ENCODE measurements at regions not wholly inside any gene's neighbourhood (a gene's known extent, or its start where the extent isn't known, plus 50 kb on each side); places are given as distances from the start of the nearest gene placed in this dataset.

DNA sequence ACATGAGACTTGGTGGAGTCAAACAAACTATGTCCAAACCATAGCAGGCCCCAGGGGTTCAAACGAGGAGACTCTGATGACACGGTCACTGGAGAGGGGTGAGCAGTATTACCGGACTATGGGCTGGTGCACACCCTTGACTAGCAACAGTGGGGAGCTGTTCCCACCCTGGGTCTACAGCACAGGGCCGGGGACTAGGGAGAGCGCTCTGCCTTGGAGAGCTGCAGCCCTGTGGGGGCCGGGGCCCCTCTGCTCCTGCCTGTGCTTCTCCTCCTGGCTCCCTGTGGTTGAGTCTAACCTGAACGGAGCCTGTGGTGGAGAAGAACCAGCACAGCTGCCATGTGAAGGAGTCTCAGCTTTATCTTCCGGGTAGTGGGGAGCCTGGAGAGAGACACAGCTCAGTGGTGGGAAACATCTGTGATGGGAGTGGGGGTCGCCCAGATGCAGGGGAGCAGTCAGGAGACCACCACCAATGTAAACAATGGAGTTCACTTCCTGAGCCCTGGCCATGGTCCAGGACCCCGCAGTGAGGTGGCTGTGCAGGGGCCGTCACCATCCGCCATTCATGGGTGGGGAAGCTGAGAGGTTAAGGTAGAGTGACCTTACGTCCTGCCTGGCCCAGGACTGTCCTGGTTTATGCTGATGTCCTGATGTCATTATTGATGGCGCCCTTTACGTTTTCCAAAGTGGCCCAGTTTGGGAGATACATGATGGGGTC, 195.7 kb upstream of the TWIST2 start:
- TF ChIP-seq YY1 (IDR thresholded peaks at IDR 0.05; ENCODE audit: low read depth) (no peak), ZBTB7A (IDR thresholded peaks at IDR 0.05; ENCODE audit: low read depth) (no peak), TEAD4 (IDR thresholded peaks at IDR 0.05) (no peak), TCF12 (IDR thresholded peaks at IDR 0.05; ENCODE audit: low read depth) (no peak), CREB1 (IDR thresholded peaks at IDR 0.05; ENCODE audit: low read depth) (no peak), CEBPB (IDR thresholded peaks at IDR 0.05) (no peak), EGR1 (IDR thresholded peaks at IDR 0.05) (no peak), EP300 (IDR thresholded peaks at IDR 0.05; ENCODE audit: borderline replicate concordance) (no peak), RAD21 (IDR thresholded peaks at IDR 0.05; ENCODE audit: low read depth) (no peak), NFIC (IDR thresholded peaks at IDR 0.05) (no peak), FOXM1 (IDR thresholded peaks at IDR 0.05; ENCODE audit: borderline replicate concordance, low read depth) (no peak), TAF1 (IDR thresholded peaks at IDR 0.05; ENCODE audit: low read depth) (no peak)
- TF ChIP-seq, protein P1, sequence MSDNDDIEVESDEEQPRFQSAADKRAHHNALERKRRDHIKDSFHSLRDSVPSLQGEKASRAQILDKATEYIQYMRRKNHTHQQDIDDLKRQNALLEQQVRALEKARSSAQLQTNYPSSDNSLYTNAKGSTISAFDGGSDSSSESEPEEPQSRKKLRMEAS (IDR thresholded peaks at IDR 0.05), result no peak
- TF ChIP-seq, protein P2, sequence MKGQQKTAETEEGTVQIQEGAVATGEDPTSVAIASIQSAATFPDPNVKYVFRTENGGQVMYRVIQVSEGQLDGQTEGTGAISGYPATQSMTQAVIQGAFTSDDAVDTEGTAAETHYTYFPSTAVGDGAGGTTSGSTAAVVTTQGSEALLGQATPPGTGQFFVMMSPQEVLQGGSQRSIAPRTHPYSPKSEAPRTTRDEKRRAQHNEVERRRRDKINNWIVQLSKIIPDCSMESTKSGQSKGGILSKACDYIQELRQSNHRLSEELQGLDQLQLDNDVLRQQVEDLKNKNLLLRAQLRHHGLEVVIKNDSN (IDR thresholded peaks at IDR 0.05), result no peak
- TF ChIP-seq, protein P3, sequence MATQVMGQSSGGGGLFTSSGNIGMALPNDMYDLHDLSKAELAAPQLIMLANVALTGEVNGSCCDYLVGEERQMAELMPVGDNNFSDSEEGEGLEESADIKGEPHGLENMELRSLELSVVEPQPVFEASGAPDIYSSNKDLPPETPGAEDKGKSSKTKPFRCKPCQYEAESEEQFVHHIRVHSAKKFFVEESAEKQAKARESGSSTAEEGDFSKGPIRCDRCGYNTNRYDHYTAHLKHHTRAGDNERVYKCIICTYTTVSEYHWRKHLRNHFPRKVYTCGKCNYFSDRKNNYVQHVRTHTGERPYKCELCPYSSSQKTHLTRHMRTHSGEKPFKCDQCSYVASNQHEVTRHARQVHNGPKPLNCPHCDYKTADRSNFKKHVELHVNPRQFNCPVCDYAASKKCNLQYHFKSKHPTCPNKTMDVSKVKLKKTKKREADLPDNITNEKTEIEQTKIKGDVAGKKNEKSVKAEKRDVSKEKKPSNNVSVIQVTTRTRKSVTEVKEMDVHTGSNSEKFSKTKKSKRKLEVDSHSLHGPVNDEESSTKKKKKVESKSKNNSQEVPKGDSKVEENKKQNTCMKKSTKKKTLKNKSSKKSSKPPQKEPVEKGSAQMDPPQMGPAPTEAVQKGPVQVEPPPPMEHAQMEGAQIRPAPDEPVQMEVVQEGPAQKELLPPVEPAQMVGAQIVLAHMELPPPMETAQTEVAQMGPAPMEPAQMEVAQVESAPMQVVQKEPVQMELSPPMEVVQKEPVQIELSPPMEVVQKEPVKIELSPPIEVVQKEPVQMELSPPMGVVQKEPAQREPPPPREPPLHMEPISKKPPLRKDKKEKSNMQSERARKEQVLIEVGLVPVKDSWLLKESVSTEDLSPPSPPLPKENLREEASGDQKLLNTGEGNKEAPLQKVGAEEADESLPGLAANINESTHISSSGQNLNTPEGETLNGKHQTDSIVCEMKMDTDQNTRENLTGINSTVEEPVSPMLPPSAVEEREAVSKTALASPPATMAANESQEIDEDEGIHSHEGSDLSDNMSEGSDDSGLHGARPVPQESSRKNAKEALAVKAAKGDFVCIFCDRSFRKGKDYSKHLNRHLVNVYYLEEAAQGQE (IDR thresholded peaks at IDR 0.05; ENCODE audit: low read depth), result no peak

DNA sequence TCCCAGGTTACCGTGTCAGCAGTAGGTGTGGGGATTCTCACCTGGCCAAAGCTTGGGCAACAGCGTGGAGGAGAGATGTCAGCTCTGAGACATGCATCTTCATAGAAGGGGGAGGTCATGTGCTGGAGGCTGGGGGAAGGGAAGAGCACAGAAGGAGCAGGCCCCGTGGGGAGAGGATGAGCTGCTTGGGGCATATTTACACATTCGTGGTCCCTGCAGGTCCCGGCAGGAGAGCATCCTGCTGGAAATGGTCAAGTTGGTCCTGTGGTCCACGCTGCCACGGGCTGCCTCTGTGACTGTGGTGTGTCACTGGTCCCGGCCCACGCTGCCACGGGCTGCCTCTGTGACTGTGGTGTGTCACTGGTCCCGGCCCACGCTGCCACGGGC, 195.1 kb upstream of the TWIST2 start:
- TF ChIP-seq YY1 (IDR thresholded peaks at IDR 0.05; ENCODE audit: low read depth), result no peak
- TF ChIP-seq EGR1 (IDR thresholded peaks at IDR 0.05), result no peak
- no peak for TF ChIP-seq NFIC (IDR thresholded peaks at IDR 0.05)
- TF ChIP-seq CREB1 (IDR thresholded peaks at IDR 0.05; ENCODE audit: low read depth), result no peak
- no peak for TF ChIP-seq TCF12 (IDR thresholded peaks at IDR 0.05; ENCODE audit: low read depth)
- TF ChIP-seq EP300 (IDR thresholded peaks at IDR 0.05; ENCODE audit: borderline replicate concordance), result no peak
- TF ChIP-seq, protein P3 (IDR thresholded peaks at IDR 0.05; ENCODE audit: low read depth), result no peak
- TF ChIP-seq FOXM1 (IDR thresholded peaks at IDR 0.05; ENCODE audit: borderline replicate concordance, low read depth), result no peak
- TF ChIP-seq TAF1 (IDR thresholded peaks at IDR 0.05; ENCODE audit: low read depth), result no peak
- TF ChIP-seq, protein P2 (IDR thresholded peaks at IDR 0.05), result no peak
- TF ChIP-seq RAD21 (IDR thresholded peaks at IDR 0.05; ENCODE audit: low read depth), result no peak
- TF ChIP-seq, protein P1 (IDR thresholded peaks at IDR 0.05), result no peak
- TF ChIP-seq TEAD4 (IDR thresholded peaks at IDR 0.05), result no peak
- TF ChIP-seq CEBPB (IDR thresholded peaks at IDR 0.05), result no peak
- no peak for TF ChIP-seq ZBTB7A (IDR thresholded peaks at IDR 0.05; ENCODE audit: low read depth)

DNA sequence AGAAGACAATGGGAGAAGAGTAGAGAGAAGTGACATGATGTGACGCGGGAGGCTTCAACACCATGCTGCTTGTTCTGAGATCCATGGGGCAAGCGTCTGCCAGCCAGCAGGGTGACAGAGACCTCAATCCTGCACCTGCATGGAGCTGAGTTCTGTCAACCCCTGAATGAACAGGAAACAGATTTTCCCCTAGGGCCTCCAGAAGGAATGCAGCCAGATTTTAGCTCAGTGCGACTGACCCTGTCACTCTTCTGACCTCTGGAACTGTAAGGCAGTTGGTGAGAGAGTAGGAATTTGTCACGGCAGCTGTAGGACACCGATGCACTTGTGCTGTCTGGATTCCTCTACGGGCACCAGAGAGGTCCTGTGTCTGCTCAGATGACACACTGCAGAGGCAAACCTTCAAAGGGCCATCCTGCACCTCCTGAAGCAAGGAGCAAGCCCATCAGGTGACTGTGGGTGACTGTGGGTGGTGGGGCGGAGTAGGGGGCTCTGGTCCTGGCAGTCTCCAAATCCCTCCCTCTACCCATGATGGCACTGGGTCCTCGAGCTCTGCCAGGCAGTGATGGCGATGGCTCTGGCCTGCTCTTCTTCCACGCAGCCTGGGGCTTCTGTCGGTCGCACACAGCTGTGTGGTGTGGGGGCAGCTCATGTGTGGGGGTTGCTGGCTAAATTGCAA, 194.3 kb upstream of the TWIST2 start:
- TF ChIP-seq TEAD4 (IDR thresholded peaks at IDR 0.05), result no peak
- no peak for TF ChIP-seq FOXM1 (IDR thresholded peaks at IDR 0.05; ENCODE audit: borderline replicate concordance, low read depth)
- TF ChIP-seq NFIC (IDR thresholded peaks at IDR 0.05), result no peak
- TF ChIP-seq, protein P1 (IDR thresholded peaks at IDR 0.05), result no peak
- no peak for TF ChIP-seq CEBPB (IDR thresholded peaks at IDR 0.05)
- TF ChIP-seq, protein P2 (IDR thresholded peaks at IDR 0.05), result no peak
- no peak for TF ChIP-seq YY1 (IDR thresholded peaks at IDR 0.05; ENCODE audit: low read depth)
- no peak for TF ChIP-seq RAD21 (IDR thresholded peaks at IDR 0.05; ENCODE audit: low read depth)
- TF ChIP-seq EP300 (IDR thresholded peaks at IDR 0.05; ENCODE audit: borderline replicate concordance), result no peak
- no peak for TF ChIP-seq ZBTB7A (IDR thresholded peaks at IDR 0.05; ENCODE audit: low read depth)
- TF ChIP-seq EGR1 (IDR thresholded peaks at IDR 0.05), result no peak

DNA sequence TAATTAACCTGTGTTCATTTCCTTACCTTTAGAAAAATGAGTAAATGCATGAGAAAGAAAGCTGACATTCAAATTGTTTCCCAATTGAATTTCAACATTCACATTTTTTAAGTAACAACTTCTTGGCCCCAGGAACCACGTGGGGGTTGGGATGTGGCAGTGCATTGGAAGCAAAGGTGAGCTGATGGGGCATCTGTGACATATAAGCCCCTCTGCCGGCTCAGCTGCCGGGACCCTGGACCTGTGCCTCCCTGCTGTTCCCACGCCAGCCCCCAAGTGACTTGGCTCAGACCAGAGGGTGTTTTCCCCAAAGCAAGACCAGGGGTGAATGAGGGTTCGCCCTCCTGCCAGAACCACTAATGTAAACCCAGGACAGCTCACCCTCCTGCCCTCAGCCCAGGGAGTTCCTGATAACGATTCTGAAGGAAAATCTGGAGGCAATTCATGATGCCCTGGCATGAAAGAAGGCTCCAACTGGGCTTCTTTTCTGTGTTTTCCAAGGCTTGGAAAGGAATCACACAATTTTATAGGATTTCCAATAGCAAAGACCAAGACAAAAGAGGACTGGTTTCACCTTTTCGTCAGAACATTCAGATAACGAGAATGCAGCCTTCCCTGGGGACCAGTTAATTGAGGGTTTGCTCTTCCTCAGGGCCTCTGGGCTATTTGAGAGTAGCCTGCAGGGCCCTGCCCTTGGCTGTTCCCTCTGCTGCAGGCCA, 193.2 kb upstream of the TWIST2 start:
- TF ChIP-seq RAD21 (IDR thresholded peaks at IDR 0.05; ENCODE audit: low read depth) (no peak), TCF12 (IDR thresholded peaks at IDR 0.05; ENCODE audit: low read depth) (no peak), ZBTB7A (IDR thresholded peaks at IDR 0.05; ENCODE audit: low read depth) (no peak), FOXM1 (IDR thresholded peaks at IDR 0.05; ENCODE audit: borderline replicate concordance, low read depth) (no peak), EP300 (IDR thresholded peaks at IDR 0.05; ENCODE audit: borderline replicate concordance) (no peak)

Data from Ishikawa (cell line).